ENCODE measurements at regions not wholly inside any gene's neighbourhood (a gene's known extent, or its start where the extent isn't known, plus 50 kb on each side); places are given as distances from the start of the nearest gene placed in this dataset.
A peak's percentile ranks its signal among the peaks of the same experiment; 100 is the strongest.

GRCh38 chr14:66036547-66036946 lies 449.6 kb upstream of the CCDC196 start:
- Histone ChIP-seq H3K27ac (no peak overlapping the region), H3K27me3 (replicated peaks) (no peaks in the 10 kb centered on the region), H3K4me3 (ENCODE audit: low read depth, low read length) (no peak overlapping the region), H3K36me3 (replicated peaks) (no peaks in the 10 kb centered on the region)
- DNase-seq = no peak
- TF ChIP-seq CTCF (IDR thresholded peaks at IDR 0.05; ENCODE audit: low read depth, low read length, missing control alignments) = no peak
- in situ Hi-C loops (cut with HindIII; ENCODE audit: low pct_ligation_motif_present, low sequenced_read_pairs) = no loop called here

- no peaks in the 10 kb centered on the region for H3K27me3 ChIP-seq (replicated peaks)
- DNase-seq = no peak
- no peaks in the 10 kb centered on the region for H3K36me3 ChIP-seq (replicated peaks)
- in situ Hi-C loops (cut with HindIII; ENCODE audit: low pct_ligation_motif_present, low sequenced_read_pairs) = no loop called here
- no peak overlapping the region for H3K4me3 ChIP-seq (ENCODE audit: low read depth, low read length)
- no peak overlapping the region for H3K27ac ChIP-seq
- TF ChIP-seq CTCF (IDR thresholded peaks at IDR 0.05; ENCODE audit: low read depth, low read length, missing control alignments) = no peak
These were observed 448.8 kb upstream of the CCDC196 start for GRCh38 chr14:66037361-66037760.

GRCh38 chr14:66038212-66038611 lies 448.0 kb upstream of the CCDC196 start:
- DNase-seq = no peak
- in situ Hi-C loops (cut with HindIII; ENCODE audit: low pct_ligation_motif_present, low sequenced_read_pairs) = no loop called here
- Histone ChIP-seq H3K27ac (no peak overlapping the region), H3K4me3 (ENCODE audit: low read depth, low read length) (no peak overlapping the region), H3K36me3 (replicated peaks) (no peaks in the 10 kb centered on the region), H3K27me3 (replicated peaks) (no peaks in the 10 kb centered on the region)
- no peak for TF ChIP-seq CTCF (IDR thresholded peaks at IDR 0.05; ENCODE audit: low read depth, low read length, missing control alignments)

- no peaks in the 10 kb centered on the region for H3K27me3 ChIP-seq (replicated peaks)
- DNase-seq = peak; percentile 16
- no peak overlapping the region for H3K27ac ChIP-seq
- in situ Hi-C loops (cut with HindIII; ENCODE audit: low pct_ligation_motif_present, low sequenced_read_pairs) = no loop called here
- no peaks in the 10 kb centered on the region for H3K36me3 ChIP-seq (replicated peaks)
- H3K4me3 ChIP-seq (ENCODE audit: low read depth, low read length) = no peak overlapping the region
- TF ChIP-seq CTCF (IDR thresholded peaks at IDR 0.05; ENCODE audit: low read depth, low read length, missing control alignments) = no peak
These were observed 447.6 kb upstream of the CCDC196 start for GRCh38 chr14:66038618-66039017.

GRCh38 chr14:66039495-66039894 lies 446.7 kb upstream of the CCDC196 start:
- H3K27ac ChIP-seq = no peak overlapping the region
- no peak for TF ChIP-seq CTCF (IDR thresholded peaks at IDR 0.05; ENCODE audit: low read depth, low read length, missing control alignments)
- no peaks in the 10 kb centered on the region for H3K27me3 ChIP-seq (replicated peaks)
- in situ Hi-C loops (cut with HindIII; ENCODE audit: low pct_ligation_motif_present, low sequenced_read_pairs) = no loop called here
- no peaks in the 10 kb centered on the region for H3K36me3 ChIP-seq (replicated peaks)
- no peak overlapping the region for H3K4me3 ChIP-seq (ENCODE audit: low read depth, low read length)
- no peak for DNase-seq

GRCh38 chr14:66041582-66041981 lies 444.6 kb upstream of the CCDC196 start:
- H3K36me3 ChIP-seq (replicated peaks) = no peaks in the 10 kb centered on the region
- no peak overlapping the region for H3K27ac ChIP-seq
- H3K27me3 ChIP-seq (replicated peaks) = no peaks in the 10 kb centered on the region
- in situ Hi-C loops (cut with HindIII; ENCODE audit: low pct_ligation_motif_present, low sequenced_read_pairs) = no loop called here
- no peak for DNase-seq
- TF ChIP-seq CTCF (IDR thresholded peaks at IDR 0.05; ENCODE audit: low read depth, low read length, missing control alignments) = no peak
- H3K4me3 ChIP-seq (ENCODE audit: low read depth, low read length) = no peak overlapping the region

Measured in brain microvascular endothelial cell (primary cell).